ENCODE measurements at regions not wholly inside any gene's neighbourhood (a gene's known extent, or its start where the extent isn't known, plus 50 kb on each side); places are given as distances from the start of the nearest gene placed in this dataset.

GRCh38 chr4:168039593-168039992 is 52.7 kb upstream of the ANXA10 start:
- no TSS peak for BruUV-seq (replicated peaks)
- no peaks in the 10 kb centered on the region for H3K36me3 ChIP-seq (ENCODE audit: control insufficient read depth, insufficient read depth, low read length)
- Mint-ChIP-seq H3K4me3 (ENCODE audit: unreplicated experiment) (no peak overlapping the region), H3K27ac (ENCODE audit: unreplicated experiment) (no peak overlapping the region), H3K4me1 (ENCODE audit: low read depth, unreplicated experiment) (no peaks in the 10 kb centered on the region), H3K36me3 (ENCODE audit: insufficient read depth, unreplicated experiment) (no peaks in the 10 kb centered on the region), H3K27me3 (ENCODE audit: insufficient read depth, unreplicated experiment) (no peaks in the 10 kb centered on the region), H3K9me3 (ENCODE audit: unreplicated experiment) (no peaks in the 10 kb centered on the region)
- TF ChIP-seq, protein P1, sequence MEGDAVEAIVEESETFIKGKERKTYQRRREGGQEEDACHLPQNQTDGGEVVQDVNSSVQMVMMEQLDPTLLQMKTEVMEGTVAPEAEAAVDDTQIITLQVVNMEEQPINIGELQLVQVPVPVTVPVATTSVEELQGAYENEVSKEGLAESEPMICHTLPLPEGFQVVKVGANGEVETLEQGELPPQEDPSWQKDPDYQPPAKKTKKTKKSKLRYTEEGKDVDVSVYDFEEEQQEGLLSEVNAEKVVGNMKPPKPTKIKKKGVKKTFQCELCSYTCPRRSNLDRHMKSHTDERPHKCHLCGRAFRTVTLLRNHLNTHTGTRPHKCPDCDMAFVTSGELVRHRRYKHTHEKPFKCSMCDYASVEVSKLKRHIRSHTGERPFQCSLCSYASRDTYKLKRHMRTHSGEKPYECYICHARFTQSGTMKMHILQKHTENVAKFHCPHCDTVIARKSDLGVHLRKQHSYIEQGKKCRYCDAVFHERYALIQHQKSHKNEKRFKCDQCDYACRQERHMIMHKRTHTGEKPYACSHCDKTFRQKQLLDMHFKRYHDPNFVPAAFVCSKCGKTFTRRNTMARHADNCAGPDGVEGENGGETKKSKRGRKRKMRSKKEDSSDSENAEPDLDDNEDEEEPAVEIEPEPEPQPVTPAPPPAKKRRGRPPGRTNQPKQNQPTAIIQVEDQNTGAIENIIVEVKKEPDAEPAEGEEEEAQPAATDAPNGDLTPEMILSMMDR (IDR thresholded peaks at IDR 0.05; ENCODE audit: insufficient read depth in 1 of 2, low read depth in 1 of 2, low read length in 1 of 2, severe bottlenecking in 1 of 2, unreplicated experiment in 1 of 2): no peak
- POLR2A ChIA-PET: no interaction called here
- DNase-seq: no peak
- no peaks in the 10 kb centered on the region for H3K27me3 ChIP-seq (replicated peaks; ENCODE audit: control insufficient read depth, insufficient read depth, low read length)
- no peak overlapping the region for H3K4me3 ChIP-seq (ENCODE audit: low read depth, low read length)
- no peaks in the 10 kb centered on the region for H3K9me3 ChIP-seq
- CTCF ChIA-PET: no interaction called here
- intact Hi-C loops (cut with micrococcal nuclease; ENCODE audit: unreplicated experiment): no loop called here
- no peaks in the 10 kb centered on the region for H3K4me1 ChIP-seq

Data from Caco-2 (cell line).